ENCODE measurements at regions not wholly inside any gene's neighbourhood (a gene's known extent, or its start where the extent isn't known, plus 50 kb on each side); places are given as distances from the start of the nearest gene placed in this dataset.

GRCh38 chr10:128932071-128932820, 534.8 kb upstream of the MGMT start:
- H4K20me1 ChIP-seq (ENCODE audit: insufficient read depth, poor library complexity, severe bottlenecking) = no peaks in the 10 kb centered on the region
- no peak for DNase-seq (ENCODE audit: low spot score)
- H3K9me3 ChIP-seq (ENCODE audit: low read depth) = no peaks in the 10 kb centered on the region
- WGBS (ENCODE audit: low lambda C conversion rate, missing lambda C conversion rate) = 90% methylated on average over 19 of the region's 19 CpGs
- H3K4me3 ChIP-seq = no peak overlapping the region
- no peaks in the 10 kb centered on the region for H3K9me2 ChIP-seq (replicated peaks; ENCODE audit: insufficient read depth)
- H3K36me3 ChIP-seq (replicated peaks; ENCODE audit: insufficient read depth, low read depth) = no peaks in the 10 kb centered on the region
- H3K4me2 ChIP-seq = no peak overlapping the region
- no peak overlapping the region for H3K27ac ChIP-seq
- peaks cover 10% of the 10 kb centered on the region for H3K4me1 ChIP-seq (ENCODE audit: insufficient read depth)
- H3K79me2 ChIP-seq = no peaks in the 10 kb centered on the region
- TF ChIP-seq EZH2phosphoT487 (IDR thresholded peaks at IDR 0.05; ENCODE audit: low read depth, severe bottlenecking, unreplicated experiment) = no peak
- no peak for TF ChIP-seq EZH2 (IDR thresholded peaks at IDR 0.05; ENCODE audit: borderline replicate concordance)
- no peak for TF ChIP-seq CTCF (IDR thresholded peaks at IDR 0.05; ENCODE audit: poor library complexity)
- no peak overlapping the region for H2AFZ ChIP-seq
- no peaks in the 10 kb centered on the region for H3K27me3 ChIP-seq

GRCh38 chr10:128934492-128934891, 532.5 kb upstream of the MGMT start:
- WGBS (ENCODE audit: low lambda C conversion rate, missing lambda C conversion rate) = 97% methylated on average over 6 of the region's 6 CpGs
- Histone ChIP-seq H3K4me2 (no peak overlapping the region), H3K27ac (no peak overlapping the region), H3K79me2 (no peaks in the 10 kb centered on the region), H3K27me3 (no peaks in the 10 kb centered on the region), H4K20me1 (ENCODE audit: insufficient read depth, poor library complexity, severe bottlenecking) (no peaks in the 10 kb centered on the region), H3K4me1 (ENCODE audit: insufficient read depth) (peaks cover 1% of the 10 kb centered on the region), H3K9me3 (ENCODE audit: low read depth) (no peaks in the 10 kb centered on the region), H3K9me2 (replicated peaks; ENCODE audit: insufficient read depth) (no peaks in the 10 kb centered on the region), H3K36me3 (replicated peaks; ENCODE audit: insufficient read depth, low read depth) (no peaks in the 10 kb centered on the region), H3K4me3 (no peak overlapping the region), H2AFZ (no peak overlapping the region)
- no peak for DNase-seq (ENCODE audit: low spot score)
- TF ChIP-seq EZH2phosphoT487 (IDR thresholded peaks at IDR 0.05; ENCODE audit: low read depth, severe bottlenecking, unreplicated experiment) (no peak), CTCF (IDR thresholded peaks at IDR 0.05; ENCODE audit: poor library complexity) (no peak), EZH2 (IDR thresholded peaks at IDR 0.05; ENCODE audit: borderline replicate concordance) (no peak)

GRCh38 chr10:128936392-128936791, 530.6 kb upstream of the MGMT start:
- Histone ChIP-seq H3K9me3 (ENCODE audit: low read depth) (no peaks in the 10 kb centered on the region), H3K4me2 (no peak overlapping the region), H4K20me1 (ENCODE audit: insufficient read depth, poor library complexity, severe bottlenecking) (no peaks in the 10 kb centered on the region), H3K27me3 (peaks cover 5% of the 10 kb centered on the region), H3K79me2 (no peaks in the 10 kb centered on the region), H2AFZ (no peak overlapping the region), H3K9me2 (replicated peaks; ENCODE audit: insufficient read depth) (no peaks in the 10 kb centered on the region), H3K4me3 (no peak overlapping the region), H3K36me3 (replicated peaks; ENCODE audit: insufficient read depth, low read depth) (no peaks in the 10 kb centered on the region), H3K27ac (no peak overlapping the region), H3K4me1 (ENCODE audit: insufficient read depth) (no peaks in the 10 kb centered on the region)
- WGBS (ENCODE audit: low lambda C conversion rate, missing lambda C conversion rate) = 94% methylated on average over 9 of the region's 9 CpGs
- DNase-seq (ENCODE audit: low spot score) = no peak
- TF ChIP-seq EZH2 (IDR thresholded peaks at IDR 0.05; ENCODE audit: borderline replicate concordance) = no peak
- TF ChIP-seq CTCF (IDR thresholded peaks at IDR 0.05; ENCODE audit: poor library complexity) = no peak
- TF ChIP-seq EZH2phosphoT487 (IDR thresholded peaks at IDR 0.05; ENCODE audit: low read depth, severe bottlenecking, unreplicated experiment) = no peak
